Ectodermal cell (in vitro differentiated cells): ENCODE measurements at regions not wholly inside any gene's neighbourhood (a gene's known extent, or its start where the extent isn't known, plus 50 kb on each side); places are given as distances from the start of the nearest gene placed in this dataset.

Experiments used
- H3K27ac ChIP-seq: 2 replicates; pipeline ENCODE4 v1.7.0; 2013; ENCODE audit warnings: mild to moderate bottlenecking, low read depth, low read length; ENCODE audit not compliant: insufficient read depth, poor library complexity, severe bottlenecking
- H3K27me3 ChIP-seq: 2 replicates; pipeline ENCODE4 v1.7.0; 2013; ENCODE audit warnings: mild to moderate bottlenecking, low read length; ENCODE audit not compliant: insufficient read depth, control insufficient read depth, poor library complexity, severe bottlenecking
- H3K36me3 ChIP-seq: one replicate; pipeline ENCODE4 v1.7.0; 2013; ENCODE audit warnings: low read length; ENCODE audit not compliant: control insufficient read depth, insufficient read depth
- H3K4me1 ChIP-seq: one replicate; pipeline ENCODE4 v1.7.0; 2013; ENCODE audit warnings: low read length; ENCODE audit not compliant: control insufficient read depth, insufficient read depth
- H3K4me3 ChIP-seq: 2 replicates; pipeline ENCODE4 v1.7.0; 2013; ENCODE audit warnings: low read depth, low read length, control low read depth; ENCODE audit not compliant: insufficient read depth
- H3K9me3 ChIP-seq: 2 replicates; pipeline ENCODE4 v1.7.0; 2013; ENCODE audit warnings: mild to moderate bottlenecking, low read length, moderate library complexity; ENCODE audit not compliant: control insufficient read depth
- WGBS, 2 experiments: methylation state at CpG; one replicate each; pipeline ENCODE4 v1.1.7; 2013; ENCODE audit warnings: missing lambda C conversion rate in 2 of 2; 5-methylcytosine and 5-hydroxymethylcytosine counted together

DNA sequence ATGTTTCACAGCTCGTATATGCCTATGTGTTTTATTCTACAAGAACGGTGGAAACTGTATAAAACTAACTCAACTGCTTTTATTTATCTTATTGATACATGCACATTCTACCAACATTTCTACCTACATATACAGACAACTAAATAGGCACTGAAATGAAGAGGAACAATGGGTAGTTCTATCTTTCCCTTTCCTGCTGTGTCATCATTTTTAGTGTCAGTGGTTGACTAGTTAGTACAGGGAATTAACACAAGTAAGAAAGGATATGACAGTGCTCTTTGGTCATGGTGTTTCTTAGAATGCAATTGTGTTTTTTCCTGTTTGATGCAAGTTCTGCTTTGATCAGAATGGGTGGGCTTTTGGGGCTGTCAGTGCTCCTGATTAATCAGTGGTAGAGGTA, 293.8 kb upstream of the CTSO start:
- WGBS, 2 experiments, result 44 to 50% methylated on average over 2 of the region's 2 CpGs

DNA sequence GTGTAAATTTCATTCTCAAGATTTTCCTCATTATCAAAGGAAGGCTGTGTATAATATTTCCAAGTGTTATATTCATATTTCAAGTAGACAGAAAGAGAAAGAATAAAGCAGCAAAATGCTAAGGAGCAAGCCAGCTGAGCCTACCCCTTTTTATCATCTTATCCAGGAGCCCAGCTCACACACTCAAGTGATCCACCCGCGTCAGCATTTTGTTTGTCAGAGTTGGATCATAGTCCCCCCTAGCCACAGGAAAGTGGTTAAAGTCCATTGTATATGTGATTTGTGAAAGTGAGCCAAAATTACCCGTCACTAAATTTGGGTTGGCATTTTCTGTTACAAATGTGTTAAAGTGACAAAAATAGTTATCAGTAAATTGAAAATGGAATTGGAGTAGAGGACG, 289.3 kb upstream of the CTSO start:
- Histone ChIP-seq H3K27ac (no peak overlapping the region), H3K27me3 (no peaks in the 10 kb centered on the region), H3K4me1 (no peaks in the 10 kb centered on the region), H3K9me3 (no peaks in the 10 kb centered on the region), H3K36me3 (no peaks in the 10 kb centered on the region), H3K4me3 (no peak overlapping the region)
- 87 to 88% methylated on average over 4 of the region's 4 CpGs for WGBS, 2 experiments

More for the DNA sequence above, 293.8 kb upstream of the CTSO start:
- H3K27me3 ChIP-seq, result no peaks in the 10 kb centered on the region
- no peak overlapping the region for H3K27ac ChIP-seq
- no peaks in the 10 kb centered on the region for H3K36me3 ChIP-seq
- H3K4me1 ChIP-seq, result no peaks in the 10 kb centered on the region
- H3K9me3 ChIP-seq, result no peaks in the 10 kb centered on the region
- no peak overlapping the region for H3K4me3 ChIP-seq

DNA sequence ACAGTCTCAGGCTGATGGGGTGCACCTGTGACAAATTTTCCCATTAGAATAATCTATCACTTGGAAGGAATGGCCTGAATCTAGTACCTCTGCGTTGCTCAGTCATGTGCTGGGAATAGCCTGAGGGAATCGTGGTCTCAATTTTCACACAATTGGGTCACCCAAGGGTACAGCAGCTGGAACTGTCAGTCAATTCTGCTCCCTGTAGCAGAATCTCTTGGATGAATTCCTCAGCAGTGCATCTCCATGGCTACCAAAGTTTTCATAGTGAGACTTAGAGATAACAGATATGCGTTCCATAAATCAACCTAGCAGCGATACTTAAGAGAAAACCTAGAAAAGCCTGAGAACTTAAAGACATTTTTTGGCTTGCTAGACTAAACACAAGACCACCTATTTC, 288.7 kb upstream of the CTSO start:
- no peaks in the 10 kb centered on the region for H3K36me3 ChIP-seq
- no peaks in the 10 kb centered on the region for H3K9me3 ChIP-seq
- H3K27me3 ChIP-seq, result no peaks in the 10 kb centered on the region
- WGBS, 2 experiments, result 84 to 93% methylated on average over 4 of the region's 4 CpGs
- H3K27ac ChIP-seq, result no peak overlapping the region
- H3K4me3 ChIP-seq, result no peak overlapping the region
- no peaks in the 10 kb centered on the region for H3K4me1 ChIP-seq

DNA sequence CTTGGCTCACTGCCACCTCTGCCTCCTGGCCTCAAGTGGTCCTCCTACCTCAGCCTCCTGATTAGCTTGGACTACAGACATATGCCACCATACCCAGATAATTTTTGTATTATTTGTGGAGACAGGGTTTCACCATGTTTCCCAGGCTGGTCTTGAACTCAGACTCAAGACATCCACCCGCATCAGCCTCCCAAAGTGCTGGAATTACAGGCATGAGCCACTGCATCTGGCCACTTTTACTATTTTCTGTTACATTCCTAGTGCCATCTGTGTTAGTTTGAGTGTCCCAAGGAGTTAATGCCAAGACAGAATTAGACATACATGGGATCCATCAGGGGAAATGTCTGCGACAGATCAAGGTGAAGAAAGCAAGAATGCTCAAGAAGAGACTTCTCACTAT, 288.2 kb upstream of the CTSO start:
- Histone ChIP-seq H3K27ac (no peak overlapping the region), H3K4me3 (no peak overlapping the region), H3K4me1 (no peaks in the 10 kb centered on the region), H3K27me3 (no peaks in the 10 kb centered on the region), H3K9me3 (no peaks in the 10 kb centered on the region), H3K36me3 (no peaks in the 10 kb centered on the region)
- WGBS, 2 experiments, result 67 to 69% methylated on average over 2 of the region's 2 CpGs

DNA sequence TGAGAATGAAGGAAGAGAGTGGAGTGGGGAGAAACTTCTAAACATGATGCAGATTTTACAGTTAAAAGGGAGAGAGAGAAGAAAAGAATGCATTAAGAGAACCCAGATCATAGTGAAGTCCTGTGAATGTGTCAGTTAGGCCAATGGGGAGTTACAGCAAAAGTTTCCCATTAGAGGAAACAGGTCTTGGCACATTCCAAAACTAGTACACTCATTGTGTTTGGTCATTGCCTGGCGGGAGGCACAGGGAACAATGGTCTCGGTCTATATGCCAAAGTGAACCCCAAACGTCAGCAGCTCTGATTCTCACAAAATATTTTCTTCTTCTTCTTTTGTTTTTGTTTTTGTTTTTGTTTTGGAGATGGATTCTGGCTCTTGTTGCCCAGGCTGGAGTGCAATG, 284.5 kb upstream of the CTSO start:
- no peaks in the 10 kb centered on the region for H3K36me3 ChIP-seq
- no peak overlapping the region for H3K4me3 ChIP-seq
- H3K4me1 ChIP-seq, result no peaks in the 10 kb centered on the region
- no peaks in the 10 kb centered on the region for H3K9me3 ChIP-seq
- WGBS, 2 experiments, result 90 to 93% methylated on average over 2 to 3 of the region's 3 CpGs
- H3K27ac ChIP-seq, result no peak overlapping the region
- H3K27me3 ChIP-seq, result no peaks in the 10 kb centered on the region

DNA sequence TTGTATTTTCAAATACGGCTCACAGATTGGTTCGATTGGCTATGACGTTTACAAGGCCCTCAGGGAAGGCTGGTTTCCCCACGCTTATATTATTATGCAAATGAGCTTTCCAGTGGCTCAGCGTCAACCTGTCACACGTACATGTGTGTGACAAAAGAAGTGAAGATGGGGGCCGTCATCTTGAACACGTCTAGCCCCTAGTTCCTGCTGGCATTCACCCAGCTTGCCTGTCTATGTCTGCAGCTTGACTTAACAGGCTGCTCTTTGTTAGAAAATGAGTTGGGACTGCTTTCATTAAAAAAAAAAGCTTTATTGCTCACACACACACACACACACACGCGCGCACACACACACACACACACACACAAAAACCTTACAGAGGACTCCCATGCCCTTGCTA, 283.6 kb upstream of the CTSO start:
- Histone ChIP-seq H3K27ac (no peak overlapping the region), H3K9me3 (no peaks in the 10 kb centered on the region), H3K27me3 (no peaks in the 10 kb centered on the region), H3K36me3 (no peaks in the 10 kb centered on the region), H3K4me1 (no peaks in the 10 kb centered on the region), H3K4me3 (no peak overlapping the region)
- 62 to 69% methylated on average over 11 of the region's 11 CpGs for WGBS, 2 experiments

DNA sequence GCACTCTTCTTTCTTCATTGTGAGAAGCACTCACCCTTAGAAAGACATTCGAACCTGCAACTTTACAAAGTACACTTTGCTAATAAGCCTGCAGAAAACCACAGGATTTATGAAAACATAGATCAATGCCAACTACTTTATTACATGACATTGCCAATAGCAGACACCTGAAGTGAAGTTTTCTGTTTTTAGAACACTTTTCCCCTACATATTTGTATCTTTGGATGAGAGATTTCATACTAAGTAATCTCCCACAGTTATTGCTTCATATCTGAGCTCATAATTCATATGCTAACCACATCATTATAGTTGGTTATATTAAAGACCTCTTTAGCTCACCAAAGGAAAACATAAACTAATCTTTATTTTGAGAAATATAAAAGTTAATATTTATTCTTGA, 276.5 kb upstream of the CTSO start:
- Histone ChIP-seq H3K27ac (no peak overlapping the region), H3K27me3 (no peaks in the 10 kb centered on the region), H3K36me3 (no peaks in the 10 kb centered on the region), H3K9me3 (no peaks in the 10 kb centered on the region), H3K4me1 (no peaks in the 10 kb centered on the region), H3K4me3 (no peak overlapping the region)
- WGBS, 2 experiments, result 86 to 90% methylated on average over 1 of the region's 1 CpG

DNA sequence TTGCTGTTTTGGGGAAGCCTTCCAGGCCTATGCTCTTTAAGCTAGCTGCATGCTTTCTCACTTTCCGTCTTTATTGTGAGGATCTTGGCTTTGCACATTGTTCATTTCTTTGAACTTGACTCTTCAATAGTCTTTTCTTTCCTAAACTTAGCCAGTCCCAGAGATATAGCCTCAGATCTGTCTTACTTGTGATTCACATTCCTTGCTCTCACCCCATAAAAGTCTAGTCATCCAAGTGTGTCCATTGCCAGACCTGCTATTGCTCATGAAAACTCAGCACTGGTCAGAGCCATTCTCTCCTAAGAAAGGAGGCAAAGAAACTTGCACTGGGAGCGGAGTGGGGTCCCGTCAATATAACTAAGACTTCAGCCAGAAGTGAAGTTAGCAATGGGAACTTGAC, 275.0 kb upstream of the CTSO start:
- Histone ChIP-seq H3K9me3 (no peaks in the 10 kb centered on the region), H3K27me3 (no peaks in the 10 kb centered on the region), H3K27ac (no peak overlapping the region), H3K4me1 (no peaks in the 10 kb centered on the region), H3K4me3 (no peak overlapping the region), H3K36me3 (no peaks in the 10 kb centered on the region)
- WGBS, 2 experiments, result 80 to 87% methylated on average over 3 of the region's 3 CpGs

DNA sequence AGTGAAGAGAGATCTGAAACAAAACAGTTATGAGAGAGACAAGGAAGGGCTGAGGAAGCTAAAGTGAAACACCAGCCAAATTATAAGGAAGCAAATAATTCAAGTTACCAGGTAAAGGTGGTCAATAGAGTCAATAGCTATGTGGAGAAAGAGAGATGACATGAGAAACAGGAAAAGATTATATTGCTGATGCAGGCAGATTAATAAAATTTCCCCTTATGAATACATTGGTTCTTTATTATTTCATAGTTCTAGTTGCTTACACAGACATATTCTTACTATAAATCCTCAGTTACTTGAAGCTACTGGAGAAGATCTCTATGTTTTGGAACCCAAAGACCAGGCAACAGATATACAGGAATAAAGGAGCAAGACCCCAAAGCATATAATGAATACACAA, 273.7 kb upstream of the CTSO start:
- H3K9me3 ChIP-seq, result no peaks in the 10 kb centered on the region
- no peaks in the 10 kb centered on the region for H3K36me3 ChIP-seq
- H3K4me3 ChIP-seq, result no peak overlapping the region
- no peak overlapping the region for H3K27ac ChIP-seq
- H3K4me1 ChIP-seq, result no peaks in the 10 kb centered on the region
- H3K27me3 ChIP-seq, result no peaks in the 10 kb centered on the region

DNA sequence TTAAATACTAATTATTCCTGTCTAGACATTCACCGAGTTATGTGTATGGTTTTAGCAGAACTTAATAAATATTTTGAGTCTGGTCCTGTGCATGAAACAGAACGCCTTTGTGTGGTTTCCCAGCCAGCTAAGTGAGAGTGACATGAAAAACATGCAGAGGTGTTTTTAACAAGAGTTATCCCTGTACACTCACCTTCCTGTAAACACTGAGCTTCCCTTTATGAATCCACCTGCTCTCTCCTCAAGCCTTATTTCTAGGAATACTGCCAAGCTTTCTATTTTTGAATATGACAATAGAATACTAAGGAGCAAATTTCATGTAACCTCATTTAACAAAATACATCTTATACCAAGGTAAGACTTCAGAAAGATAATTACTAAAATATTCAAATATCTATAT, 270.3 kb upstream of the CTSO start:
- WGBS, 2 experiments, result 95 to 96% methylated on average over 2 of the region's 2 CpGs
- Histone ChIP-seq H3K27ac (no peak overlapping the region), H3K36me3 (no peaks in the 10 kb centered on the region), H3K9me3 (no peaks in the 10 kb centered on the region), H3K4me1 (no peaks in the 10 kb centered on the region), H3K4me3 (no peak overlapping the region), H3K27me3 (no peaks in the 10 kb centered on the region)

DNA sequence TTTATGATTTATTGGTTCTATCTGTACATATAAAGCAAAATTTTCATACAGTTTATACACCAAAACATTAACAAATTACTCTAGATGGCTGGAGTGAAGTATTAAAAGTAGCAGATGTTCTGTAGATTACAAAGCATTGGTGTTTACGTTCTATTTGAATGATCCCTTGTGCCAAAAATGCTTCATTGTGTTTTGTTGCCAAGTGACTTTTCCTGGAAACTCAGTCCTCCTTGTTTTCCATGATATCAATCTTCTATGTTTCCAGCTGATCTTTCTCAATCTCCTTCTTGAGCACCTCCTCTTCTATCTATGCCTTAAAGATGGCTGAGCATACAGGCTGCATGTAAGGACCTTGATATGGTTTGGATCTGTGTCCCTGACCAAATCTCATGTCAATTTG, 263.6 kb upstream of the CTSO start:
- WGBS, 2 experiments, result 92 to 97% methylated on average over 1 of the region's 1 CpG
- H3K27ac ChIP-seq, result no peak overlapping the region
- H3K4me1 ChIP-seq, result no peaks in the 10 kb centered on the region
- H3K4me3 ChIP-seq, result no peak overlapping the region
- no peaks in the 10 kb centered on the region for H3K36me3 ChIP-seq
- H3K9me3 ChIP-seq, result no peaks in the 10 kb centered on the region
- no peaks in the 10 kb centered on the region for H3K27me3 ChIP-seq
